Inferior parietal cortex (tissue), 1 donor: ENCODE measurements at regions not wholly inside any gene's neighbourhood (a gene's known extent, or its start where the extent isn't known, plus 50 kb on each side); places are given as distances from the start of the nearest gene placed in this dataset.
"Not testable (repeated sequence)": the region's sequence is repeated elsewhere in the genome, so short reads cannot be mapped to it uniquely, and the experiment has no call there.

Experiments used
- DNase-seq: peaks from one replicate; pipeline ENCODE4 v3.0.0-alpha.2; 2016; ENCODE audit errors: extremely low spot score

GRCh38 chr2:32874931-32875330 lies 71.8 kb upstream of the LTBP1 start:
- DNase-seq, result peak; percentile 52

DNA sequence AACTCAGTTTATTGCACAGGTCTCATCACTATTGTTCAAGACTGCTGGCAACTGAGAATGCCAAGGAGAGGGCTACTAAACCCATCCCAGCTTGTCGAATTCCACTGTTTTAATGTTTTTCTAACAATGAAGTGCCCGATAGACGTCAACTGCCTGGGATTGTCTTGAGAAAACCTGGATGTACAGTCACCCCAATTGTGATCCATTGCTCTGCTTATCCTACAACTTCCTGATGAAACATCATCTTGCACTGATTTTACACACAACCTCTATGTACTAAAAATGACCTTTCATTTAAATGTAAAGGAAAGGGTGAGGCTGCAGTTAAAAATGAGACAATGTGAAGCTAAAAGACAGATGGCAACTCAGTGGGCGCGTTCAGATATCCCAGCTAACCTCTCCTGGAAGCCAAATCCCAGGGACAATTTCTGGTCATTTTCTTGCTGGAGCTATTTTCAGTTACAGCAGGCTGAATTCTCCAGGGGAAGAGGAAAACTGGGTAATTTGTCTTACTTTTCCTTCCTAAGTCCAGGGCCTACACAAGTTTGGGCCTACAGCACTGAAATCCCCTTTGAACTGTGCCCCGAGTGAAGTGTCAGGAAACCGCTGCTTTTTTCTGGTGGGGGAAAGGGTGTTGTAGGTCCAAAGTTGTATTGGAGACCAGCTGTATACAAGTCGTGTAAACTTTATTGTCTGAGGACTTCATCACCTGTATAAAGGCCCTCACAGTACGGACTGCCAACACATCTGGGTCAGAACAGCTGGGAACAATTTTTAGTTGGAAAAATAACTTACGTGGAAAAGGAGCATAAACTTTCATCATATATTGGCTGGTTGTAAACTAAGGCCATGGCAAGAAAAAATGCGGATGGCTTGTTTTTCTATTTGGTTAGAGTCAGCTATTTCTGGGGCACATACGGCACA lies 68.9 kb upstream of the LTBP1 start:
- DNase-seq, result no peak

DNA sequence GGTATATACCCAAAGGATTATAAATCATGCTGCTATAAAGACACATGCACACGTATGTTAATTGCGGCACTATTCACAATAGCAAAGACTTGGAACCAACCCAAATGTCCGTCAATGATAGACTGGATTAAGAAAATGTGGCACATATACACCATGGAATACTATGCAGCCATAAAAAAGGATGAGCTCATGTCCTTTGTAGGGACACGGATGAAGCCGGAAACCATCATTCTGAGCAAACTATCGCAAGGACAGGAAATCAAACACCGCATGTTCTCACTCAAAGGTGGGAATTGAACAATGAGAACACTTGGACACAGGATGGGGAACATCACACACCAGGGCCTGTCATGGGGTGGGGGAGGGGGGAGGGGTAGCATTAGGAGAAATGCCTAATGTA lies 66.8 kb upstream of the LTBP1 start:
- DNase-seq, result not testable (repeated sequence)

DNA sequence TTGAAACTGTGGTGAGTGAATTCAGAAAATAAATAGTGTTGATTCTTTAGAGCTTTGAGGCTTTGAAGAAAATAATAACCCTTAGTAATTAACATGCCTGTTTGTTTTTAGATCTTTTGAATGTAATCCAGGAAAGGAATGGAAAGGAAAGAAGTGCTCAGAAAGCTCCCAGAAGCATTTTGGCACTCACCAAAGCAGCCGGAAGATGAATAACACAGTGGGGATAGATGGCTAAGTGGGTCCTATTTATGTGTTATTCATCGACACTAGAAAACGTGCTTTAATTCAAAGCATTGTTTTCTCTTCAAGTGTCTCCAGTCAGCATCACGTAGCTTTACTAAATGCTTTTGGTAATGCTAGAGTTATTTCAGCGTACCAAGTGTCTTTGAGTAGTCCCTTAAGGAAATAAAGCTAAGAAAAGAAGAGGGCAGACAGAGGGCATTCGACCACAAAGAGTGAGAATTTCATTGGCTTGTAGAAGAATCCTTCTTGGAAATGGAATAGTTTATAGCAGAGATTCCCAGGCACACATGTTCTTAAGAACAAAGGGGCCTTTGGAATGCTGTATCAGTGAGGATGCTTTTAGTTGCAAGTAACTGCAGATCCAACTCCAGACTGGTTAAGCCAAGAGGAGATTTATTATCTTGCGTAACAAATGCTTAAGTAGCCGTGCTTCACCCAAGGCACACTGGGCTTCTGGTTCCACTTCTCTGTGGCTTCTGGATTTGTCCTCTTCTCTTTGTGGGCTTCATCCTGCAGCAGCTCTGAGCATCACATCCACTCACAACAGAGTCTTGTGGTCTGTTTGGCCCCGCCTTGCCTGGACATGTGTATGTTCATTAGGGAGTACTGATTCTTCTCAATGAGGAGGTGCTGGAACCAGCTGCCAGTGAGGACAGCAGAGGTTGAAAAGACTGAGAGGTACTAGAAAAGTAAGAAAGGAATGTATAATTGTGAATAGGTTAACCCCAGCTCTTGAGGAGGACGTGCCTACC lies 63.6 kb upstream of the LTBP1 start:
- no peak for DNase-seq

DNA sequence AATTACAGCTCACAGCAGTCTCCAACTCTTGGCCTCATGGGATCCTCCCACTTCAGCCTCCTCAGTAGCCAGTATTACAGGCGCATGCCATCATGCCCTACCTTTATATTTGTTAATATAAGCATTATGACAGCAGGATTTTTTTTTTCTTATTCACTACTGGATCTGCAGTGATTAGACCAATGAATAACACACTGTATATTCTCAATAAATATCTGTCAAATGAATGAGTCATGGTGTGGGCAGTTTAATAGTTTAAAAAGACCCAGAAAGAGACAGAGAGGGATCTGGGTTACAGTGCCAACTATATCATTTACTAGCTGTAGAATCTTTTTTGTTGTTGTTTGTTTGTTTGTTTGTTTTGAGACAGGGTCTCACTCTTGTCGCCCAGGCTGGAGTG lies 62.4 kb upstream of the LTBP1 start:
- DNase-seq, result no peak

DNA sequence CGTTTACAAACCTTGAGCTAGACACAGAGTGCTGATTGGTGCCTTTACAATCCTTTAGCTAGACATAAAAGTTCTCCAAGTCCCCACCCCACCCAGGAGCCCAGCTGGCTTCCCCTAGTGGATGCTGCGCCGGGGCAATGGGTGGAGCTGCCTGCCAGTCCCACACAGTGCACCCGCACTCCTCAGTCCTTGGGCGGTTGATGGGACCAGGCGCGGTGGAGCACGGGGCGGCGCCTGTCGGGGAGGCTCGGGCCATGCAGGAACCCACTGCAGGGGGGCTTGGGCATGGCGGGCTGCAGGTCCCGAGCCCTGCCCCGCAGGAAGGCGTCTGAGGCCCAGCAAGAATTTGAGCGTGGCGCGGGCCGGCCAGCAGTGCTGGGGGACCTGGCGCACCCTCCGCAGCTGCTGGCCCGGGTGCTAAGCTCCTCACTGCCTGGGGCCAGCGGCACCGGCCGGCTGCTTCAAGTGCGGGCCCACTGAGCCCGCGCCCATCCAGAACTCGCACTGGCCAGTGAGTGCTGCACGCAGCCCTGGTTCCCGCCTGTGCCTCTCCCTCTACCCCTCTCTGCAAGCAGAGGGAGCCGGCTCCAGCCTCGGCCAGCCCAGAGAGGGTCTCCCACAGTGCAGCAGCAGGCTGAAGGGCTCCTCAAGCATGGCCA lies 60.2 kb upstream of the LTBP1 start:
- not testable (repeated sequence) for DNase-seq

DNA sequence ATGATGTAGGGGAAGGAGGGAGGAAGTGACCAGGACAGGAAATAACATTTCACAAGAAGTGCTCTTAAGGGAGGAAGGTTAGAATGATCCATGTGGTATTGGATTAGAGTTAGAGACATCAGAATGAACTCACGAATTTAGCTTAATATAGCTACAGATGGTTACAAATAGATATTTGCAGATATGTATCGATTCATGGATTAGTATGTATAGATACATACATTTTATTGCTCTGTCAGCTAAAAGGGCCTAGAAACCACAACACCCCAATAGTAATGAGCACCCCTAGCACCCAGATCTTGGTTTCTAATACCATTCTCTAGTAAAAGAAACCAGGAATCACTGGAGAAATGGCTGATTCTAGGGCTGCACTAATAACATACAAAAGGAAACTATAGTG lies 59.6 kb upstream of the LTBP1 start:
- DNase-seq, result no peak

DNA sequence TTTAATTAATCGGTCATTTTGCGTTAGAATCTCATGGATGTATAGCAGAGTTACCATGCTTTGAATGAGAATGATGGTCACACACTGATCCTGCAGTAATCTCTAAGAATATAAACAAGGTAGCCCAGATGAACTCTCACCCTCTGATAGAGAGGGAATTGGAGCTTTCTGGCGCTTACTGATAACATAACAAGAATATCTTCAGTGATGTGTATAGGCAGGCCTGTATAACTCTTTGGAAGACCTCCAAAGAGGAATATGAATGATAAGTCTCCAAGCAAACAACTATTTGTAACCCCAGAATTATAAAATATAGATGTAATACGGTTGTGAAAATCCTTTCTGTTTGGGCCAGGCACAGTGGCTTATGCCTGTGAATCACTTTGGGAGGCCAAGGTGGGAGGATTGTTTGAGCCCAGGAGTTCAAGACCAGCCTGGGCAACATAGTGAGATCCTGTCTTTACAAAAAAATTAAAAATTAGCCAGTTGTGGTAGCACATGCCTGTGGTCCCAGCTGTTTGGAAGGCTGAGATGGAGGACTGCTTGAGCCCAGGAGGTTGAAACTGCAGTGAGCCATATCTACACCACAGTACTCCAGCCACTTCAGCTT lies 52.5 kb upstream of the LTBP1 start:
- DNase-seq, result no peak

GRCh38 chr2:32895424-32895823 lies 51.3 kb upstream of the LTBP1 start:
- no peak for DNase-seq
